Cerebellar cortex (tissue), 1 donor: ENCODE measurements at regions not wholly inside any gene's neighbourhood (a gene's known extent, or its start where the extent isn't known, plus 50 kb on each side); places are given as distances from the start of the nearest gene placed in this dataset.
"Not testable (repeated sequence)": the region's sequence is repeated elsewhere in the genome, so short reads cannot be mapped to it uniquely, and the experiment has no call there.

Source experiments
- DNase-seq: peaks from one replicate; pipeline ENCODE4 v3.0.0-alpha.2; 2015; ENCODE audit warnings: low spot score

- DNase-seq = no peak
These were observed 107.0 kb upstream of the TMEM132E start for GRCh38 chr17:34472363-34472762.

GRCh38 chr17:34471278-34471677 is 108.1 kb upstream of the TMEM132E start:
- DNase-seq = not testable (repeated sequence)

GRCh38 chr17:34465789-34466188 is 102.8 kb upstream of the CCL1 start:
- peak; percentile 17 for DNase-seq

- no peak for DNase-seq
These were observed 101.8 kb upstream of the CCL1 start for GRCh38 chr17:34464812-34465211.

GRCh38 chr17:34458266-34458665 is 95.2 kb upstream of the CCL1 start:
- DNase-seq = no peak

GRCh38 chr17:34456121-34456520 is 93.1 kb upstream of the CCL1 start:
- DNase-seq = no peak

- DNase-seq = no peak
These were observed 89.7 kb upstream of the CCL1 start for GRCh38 chr17:34452769-34453168.

- no peak for DNase-seq
These were observed 88.3 kb upstream of the CCL1 start for GRCh38 chr17:34451313-34451712.

- DNase-seq = peak; percentile 47
These were observed 84.4 kb upstream of the CCL1 start for GRCh38 chr17:34447406-34447805.

- no peak for DNase-seq
These were observed 82.1 kb upstream of the CCL1 start for GRCh38 chr17:34445101-34445500.

- peak; percentile 38 for DNase-seq
These were observed 80.8 kb upstream of the CCL1 start for GRCh38 chr17:34443619-34444469.

- no peak for DNase-seq
These were observed 79.5 kb upstream of the CCL1 start for GRCh38 chr17:34442387-34443111.

GRCh38 chr17:34437188-34437587 is 74.2 kb upstream of the CCL1 start:
- no peak for DNase-seq

GRCh38 chr17:34436607-34437006 is 73.6 kb upstream of the CCL1 start:
- no peak for DNase-seq

- DNase-seq = no peak
These were observed 72.3 kb upstream of the CCL1 start for GRCh38 chr17:34435182-34435928.

GRCh38 chr17:34434052-34434451 is 71.0 kb upstream of the CCL1 start:
- no peak for DNase-seq

- DNase-seq = no peak
These were observed 61.9 kb upstream of the CCL1 start for GRCh38 chr17:34424814-34425491.

GRCh38 chr17:34423978-34424813 is 61.2 kb upstream of the CCL1 start:
- no peak for DNase-seq

GRCh38 chr17:34423315-34423714 is 60.3 kb upstream of the CCL1 start:
- not testable (repeated sequence) for DNase-seq

GRCh38 chr17:34420900-34421299 is 57.9 kb upstream of the CCL1 start:
- DNase-seq = no peak

- peak; percentile 75 for DNase-seq
These were observed 57.3 kb upstream of the CCL1 start for GRCh38 chr17:34420254-34420766.
